Body of pancreas (tissue), 4 donors: ENCODE measurements at regions not wholly inside any gene's neighbourhood (a gene's known extent, or its start where the extent isn't known, plus 50 kb on each side); places are given as distances from the start of the nearest gene placed in this dataset.
"Not testable (repeated sequence)": the region's sequence is repeated elsewhere in the genome, so short reads cannot be mapped to it uniquely, and the experiment has no call there.

Source experiments
- ATAC-seq: fragments of 150-250 bp; one replicate; pipeline ENCODE4 v1.9.1; 2016
- DNase-seq, 4 donors: peaks; one replicate each; pipeline ENCODE4 v3.0.0-alpha.2; 2019
- H3K27ac ChIP-seq, 4 donors: fragments of 200-600 bp; sonication (generic); 1 replicate in 3 of 4; 2 replicates in 1 of 4; pipeline versions ENCODE4 v1.5.1 to v1.6.1; 2016 to 2019; ENCODE audit warnings: mild to moderate bottlenecking in 1 of 4, mixed read lengths in 1 of 4, moderate library complexity in 1 of 4
- H3K27me3 ChIP-seq, 2 donors: fragments of 200-600 bp; sonication (generic); one replicate each; pipeline ENCODE4 v1.6.0; 2016; ENCODE audit warnings: mild to moderate bottlenecking in 1 of 2
- H3K36me3 ChIP-seq, 2 donors: fragments of 200-600 bp; sonication (generic); replicated peaks in 1 of 2; 2 replicates each; pipeline ENCODE4 v1.5.1; 2016; ENCODE audit warnings: low read depth in 2 of 2; ENCODE audit not compliant: insufficient read depth in 1 of 2
- H3K4me1 ChIP-seq: fragments of 200-600 bp; sonication (generic); one replicate; pipeline ENCODE4 v1.6.0; 2016
- H3K4me3 ChIP-seq, 2 donors: fragments of 200-600 bp; sonication (generic); 1 replicate in 1 of 2; 2 replicates in 1 of 2; pipeline ENCODE4 v1.5.1; 2016 to 2019
- H3K9me3 ChIP-seq, 3 donors: fragments of 200-600 bp; sonication (generic); 1 replicate in 2 of 3; 2 replicates in 1 of 3; pipeline ENCODE4 v1.5.1; 2016
- CTCF ChIP-seq, 7 experiments: fragments of 450-650 bp in 4 of 7; fragments of 200-600 bp in 3 of 7; sonication (generic) in 3 of 7; IDR thresholded peaks; one replicate each; pipeline ENCODE4 v1.5.1; 2016 to 2019; ENCODE audit warnings: antibody characterized with exemption in 7 of 7
- POLR2A ChIP-seq, 3 donors: fragments of 450-650 bp; IDR thresholded peaks; one replicate each; pipeline ENCODE4 v1.6.1; 2016; ENCODE audit warnings: antibody characterized with exemption in 3 of 3, mild to moderate bottlenecking in 2 of 3
- WGBS, 2 donors: methylation state at CpG; one replicate each; pipeline ENCODE4 v1.1.5; 2017; 5-methylcytosine and 5-hydroxymethylcytosine counted together
- intact Hi-C: fragments of 100-400 bp; cut with DNase I; formaldehyde crosslinking; loops from one replicate; pipeline ENCODE4 v1.15.1; 2023

GRCh38 chr13:44646044-44646443 is 69.9 kb upstream of the TSC22D1 start:
- H3K4me1 ChIP-seq: peaks cover 6% of the 10 kb centered on the region
- no peaks in the 10 kb centered on the region for H3K27me3 ChIP-seq
- no peak overlapping the region for H3K4me3 ChIP-seq
- WGBS, 2 donors: 85 to 86% methylated on average over 4 of the region's 4 CpGs
- H3K9me3 ChIP-seq: no peaks in the 10 kb centered on the region
- TF ChIP-seq POLR2A (IDR thresholded peaks at IDR 0.05): no peak
- H3K27ac ChIP-seq: no peak overlapping the region
- intact Hi-C loops: no loop called here
- no peak for DNase-seq
- H3K36me3 ChIP-seq: no peaks in the 10 kb centered on the region
- no peak for ATAC-seq

- 86 to 90% methylated on average over 7 of the region's 7 CpGs for WGBS, 2 donors
- no peak for DNase-seq
- H3K4me1 ChIP-seq: peaks cover 2% of the 10 kb centered on the region
- H3K4me3 ChIP-seq: no peak overlapping the region
- H3K27me3 ChIP-seq: no peaks in the 10 kb centered on the region
- intact Hi-C loops: no loop called here
- TF ChIP-seq CTCF (IDR thresholded peaks at IDR 0.05) (no peak), POLR2A (IDR thresholded peaks at IDR 0.05) (no peak)
- no peaks in the 10 kb centered on the region for H3K9me3 ChIP-seq
- ATAC-seq: no peak
- no peak overlapping the region for H3K27ac ChIP-seq
- H3K36me3 ChIP-seq: no peaks in the 10 kb centered on the region
These were observed 67.1 kb upstream of the TSC22D1 start for GRCh38 chr13:44643256-44643655.

- no peak for TF ChIP-seq POLR2A (IDR thresholded peaks at IDR 0.05)
- TF ChIP-seq CTCF (IDR thresholded peaks at IDR 0.05): no peak
- no peaks in the 10 kb centered on the region for H3K36me3 ChIP-seq
- ATAC-seq (no peak), DNase-seq (no peak)
- H3K9me3 ChIP-seq: no peaks in the 10 kb centered on the region
- no peaks in the 10 kb centered on the region for H3K4me1 ChIP-seq
- no peak overlapping the region for H3K4me3 ChIP-seq
- no peaks in the 10 kb centered on the region for H3K27me3 ChIP-seq
- H3K27ac ChIP-seq: no peak overlapping the region
- intact Hi-C loops: no loop called here
These were observed 61.5 kb upstream of the TSC22D1 start for GRCh38 chr13:44637581-44637980.

- Histone ChIP-seq H3K4me3 (no peak overlapping the region), H3K27me3 (no peaks in the 10 kb centered on the region), H3K36me3 (no peaks in the 10 kb centered on the region), H3K4me1 (no peaks in the 10 kb centered on the region), H3K9me3 (no peaks in the 10 kb centered on the region), H3K27ac (no peak overlapping the region)
- DNase-seq: no peak
- no peak for ATAC-seq
- 65 to 79% methylated on average over 2 of the region's 2 CpGs for WGBS, 2 donors
- no peak for TF ChIP-seq CTCF (IDR thresholded peaks at IDR 0.05)
- TF ChIP-seq POLR2A (IDR thresholded peaks at IDR 0.05): no peak
- intact Hi-C loops: no loop called here
These were observed 53.5 kb upstream of the TSC22D1 start for GRCh38 chr13:44629465-44630183.

- H3K27me3 ChIP-seq, H3K9me3 ChIP-seq, DNase-seq, H3K4me3 ChIP-seq, H3K4me1 ChIP-seq, intact Hi-C loops, ATAC-seq, H3K27ac ChIP-seq, H3K36me3 ChIP-seq: not testable (repeated sequence)
These were observed 52.7 kb upstream of the TSC22D1 start for GRCh38 chr13:44628826-44629225.

- Histone ChIP-seq H3K9me3 (no peaks in the 10 kb centered on the region), H3K4me1 (no peaks in the 10 kb centered on the region), H3K27me3 (no peaks in the 10 kb centered on the region), H3K27ac (no peak overlapping the region), H3K4me3 (no peak overlapping the region), H3K36me3 (no peaks in the 10 kb centered on the region)
- TF ChIP-seq POLR2A (IDR thresholded peaks at IDR 0.05) (no peak), CTCF (IDR thresholded peaks at IDR 0.05) (no peak)
- intact Hi-C loops: no loop called here
- whole genome bisulfite sequencing, 2 donors: 79 to 97% methylated on average over 2 of the region's 2 CpGs
- ATAC-seq (no peak), DNase-seq (no peak)
These were observed 51.3 kb upstream of the TSC22D1 start for GRCh38 chr13:44627441-44627840.
